ENCODE measurements at regions not wholly inside any gene's neighbourhood (a gene's known extent, or its start where the extent isn't known, plus 50 kb on each side); places are given as distances from the start of the nearest gene placed in this dataset.

DNA sequence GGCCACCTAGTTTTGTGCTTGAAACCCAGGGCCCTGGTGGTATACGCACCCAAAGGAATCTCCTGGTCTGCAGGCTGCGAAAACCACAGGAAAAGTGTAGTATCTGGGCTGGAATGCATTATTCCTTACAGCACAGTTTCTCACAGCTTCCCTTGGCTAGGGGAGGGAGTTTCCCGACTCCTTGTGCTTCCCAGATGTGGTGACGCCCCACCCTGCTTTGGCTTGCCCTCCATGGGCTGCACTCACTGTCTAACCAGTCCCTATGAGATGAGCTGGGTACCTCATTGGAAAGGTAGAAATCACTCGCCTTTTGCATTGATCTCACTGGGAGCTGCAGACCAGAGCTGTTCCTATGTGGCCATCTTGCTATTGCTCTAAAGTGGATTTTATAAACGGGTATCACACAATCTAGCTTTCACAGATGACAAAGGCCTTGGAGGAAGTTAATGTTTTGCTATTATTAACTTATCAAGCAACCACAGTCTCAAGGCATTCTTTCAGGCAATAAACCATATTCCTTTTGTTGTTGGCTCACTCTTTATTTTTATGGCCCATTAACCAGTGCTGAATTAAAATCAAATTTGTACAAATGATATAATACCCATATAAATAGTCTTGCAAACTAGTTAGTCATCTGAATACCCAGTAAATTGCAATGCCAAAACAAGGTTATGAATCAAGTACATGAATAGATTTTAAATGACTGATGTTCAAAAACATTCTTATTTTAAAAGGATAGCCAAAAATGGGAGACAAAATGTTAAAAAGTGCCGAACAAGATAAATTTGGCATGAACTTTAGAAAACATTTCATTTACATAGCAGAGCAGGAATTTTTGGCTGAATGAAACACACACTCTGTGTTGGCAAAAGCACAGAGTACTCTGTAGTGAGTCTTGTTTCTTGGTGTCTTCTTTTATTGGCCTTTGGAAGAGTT, 475.4 kb upstream of the ARGLU1 start:
- TF ChIP-seq POLR2AphosphoS5 (IDR thresholded peaks at IDR 0.05; ENCODE audit: borderline replicate concordance, low read depth, low read length) (no peak), EZH2 (IDR thresholded peaks at IDR 0.05) (no peak)

All from SK-N-MC (cell line).